Lung (tissue), 11 donors: ENCODE measurements at regions not wholly inside any gene's neighbourhood (a gene's known extent, or its start where the extent isn't known, plus 50 kb on each side); places are given as distances from the start of the nearest gene placed in this dataset.
"Not testable (repeated sequence)": the region's sequence is repeated elsewhere in the genome, so short reads cannot be mapped to it uniquely, and the experiment has no call there.

ENCODE experiments used
- ATAC-seq: fragments of 200-7000 bp; cut with Tn5 transposase; one replicate; pipeline ENCODE4 v1.9.1; 2020; ENCODE audit warnings: moderate number of reproducible peaks; ENCODE audit not compliant: insufficient read depth, low FRiP score
- DNase-seq, 3 donors: peaks; one replicate each; pipeline ENCODE4 v3.0.0-alpha.2; 2013 to 2017
- H3K27ac ChIP-seq, 2 donors: one replicate each; pipeline ENCODE4 v1.5.1; 2013; ENCODE audit warnings: mild to moderate bottlenecking in 2 of 2, moderate library complexity in 2 of 2, control low read depth in 1 of 2, inconsistent platforms in 1 of 2, low read depth in 1 of 2, low read length in 1 of 2
- H3K27me3 ChIP-seq, 3 donors: one replicate each; pipeline ENCODE4 v1.5.1; 2013; ENCODE audit warnings: low read length in 2 of 3; ENCODE audit not compliant: control insufficient read depth in 3 of 3, insufficient read depth in 3 of 3
- H3K36me3 ChIP-seq, 4 donors: one replicate each; pipeline ENCODE4 v1.5.1; 2013; ENCODE audit warnings: low read length in 4 of 4, mild to moderate bottlenecking in 1 of 4, moderate library complexity in 1 of 4; ENCODE audit not compliant: control insufficient read depth in 4 of 4, insufficient read depth in 4 of 4
- H3K4me1 ChIP-seq, 5 donors: one replicate each; pipeline ENCODE4 v1.5.1; 2013; ENCODE audit warnings: low read length in 5 of 5, mild to moderate bottlenecking in 2 of 5, moderate library complexity in 1 of 5; ENCODE audit not compliant: control insufficient read depth in 5 of 5, insufficient read depth in 5 of 5
- H3K4me3 ChIP-seq: one replicate; pipeline ENCODE4 v1.5.1; 2013; ENCODE audit warnings: mild to moderate bottlenecking, control low read depth, moderate library complexity
- H3K9ac ChIP-seq, 2 donors: one replicate each; pipeline ENCODE4 v1.5.1; 2013; ENCODE audit warnings: low read length in 2 of 2, control low read depth in 1 of 2; ENCODE audit not compliant: insufficient read depth in 1 of 2
- H3K9me3 ChIP-seq, 4 donors: one replicate each; pipeline ENCODE4 v1.5.1; 2013; ENCODE audit warnings: low read length in 3 of 4, mild to moderate bottlenecking in 1 of 4, moderate library complexity in 1 of 4; ENCODE audit not compliant: control insufficient read depth in 4 of 4, insufficient read depth in 3 of 4
- CTCF ChIP-seq: IDR thresholded peaks from 2 replicates; pipeline ENCODE4 v1.5.1; 2012; ENCODE audit warnings: mild to moderate bottlenecking; ENCODE audit errors: control extremely low read depth, extremely low read depth
- WGBS, 2 donors: extraction: QIAGEN DNeasy Blood & Tissue Kit; methylation state at CpG; one replicate each; pipeline ENCODE4 v1.1.7; 2013; 5-methylcytosine and 5-hydroxymethylcytosine counted together
- donor health status: control.
- donor health status: control.
- donor health status: Bipolar disorder and iron deficiency.
- donor health status: healthy.
- donor health status: DM: yes; HTN: yes; CAD: no.

DNA sequence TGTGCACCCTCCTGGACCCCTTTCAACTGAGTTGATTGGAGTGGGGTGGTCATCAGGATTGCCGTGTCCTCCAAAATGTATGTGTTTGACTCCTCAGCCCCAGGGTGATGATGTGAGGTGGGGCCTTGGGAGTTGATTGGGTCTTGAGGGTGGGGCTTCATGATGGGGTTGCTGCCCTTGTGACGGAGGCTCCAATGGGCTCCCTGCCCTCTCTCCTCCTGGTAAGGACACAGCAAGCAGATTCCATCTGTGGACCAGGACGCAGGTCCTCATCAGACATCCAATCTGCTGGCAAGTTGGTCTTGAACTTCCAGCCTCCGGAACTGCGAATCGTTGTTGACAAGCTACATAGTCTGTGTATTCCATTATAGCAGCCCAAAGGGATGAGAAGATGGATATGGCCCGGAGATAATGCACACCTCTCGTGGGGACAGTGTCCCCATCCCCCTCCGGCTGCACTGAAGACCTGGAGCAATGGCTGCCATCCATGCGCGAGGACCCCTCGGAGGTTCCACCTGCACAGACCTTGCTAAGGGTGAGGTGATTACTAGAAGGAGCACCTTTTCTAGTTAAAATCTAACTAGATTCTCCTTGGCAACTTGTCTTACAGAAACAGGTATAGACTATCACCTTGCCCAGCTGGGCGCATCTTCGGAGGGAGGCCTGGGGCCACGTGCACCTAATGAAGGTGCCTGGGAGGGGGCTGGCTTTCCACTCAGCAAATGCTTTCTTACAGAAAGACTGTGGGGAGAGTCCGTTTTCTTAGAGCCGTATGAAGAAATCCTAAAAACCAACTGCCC lies 75.7 kb upstream of the IRX4 start:
- Histone ChIP-seq H3K9ac (no peak overlapping the region), H3K4me3 (no peak overlapping the region), H3K9me3 (peaks cover 0 to 2% (median 0%) of the 10 kb centered on the region in 4 donors), H3K27ac (no peak overlapping the region), H3K4me1 (no peaks in the 10 kb centered on the region), H3K27me3 (peaks cover 0 to 8% (median 7%) of the 10 kb centered on the region in 3 donors), H3K36me3 (no peaks in the 10 kb centered on the region)
- DNase-seq: no peak
- no peak for ATAC-seq
- no peak for TF ChIP-seq CTCF
- WGBS, 2 donors: 88 to 89% methylated on average over 17 of the region's 17 CpGs

DNA sequence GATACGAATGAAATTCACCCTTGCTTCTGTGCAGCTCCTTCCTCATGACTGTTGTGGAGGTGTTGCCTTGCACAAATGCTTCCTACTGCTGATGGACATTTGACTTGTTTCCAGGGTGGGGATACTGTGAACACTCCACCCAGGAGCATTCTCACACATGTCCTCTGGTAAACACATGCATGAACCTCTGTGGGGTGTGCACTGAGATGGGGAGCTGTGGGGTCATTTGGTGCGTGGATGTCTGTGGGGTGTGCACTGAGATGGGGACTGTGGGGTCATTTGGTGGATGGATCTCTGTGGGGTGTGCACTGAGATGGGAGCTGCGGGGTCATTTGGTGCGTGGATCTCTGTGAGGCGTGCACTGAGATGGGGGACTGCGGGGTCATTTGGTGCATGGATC lies 72.9 kb upstream of the IRX4 start:
- H3K36me3 ChIP-seq: no peaks in the 10 kb centered on the region

DNA sequence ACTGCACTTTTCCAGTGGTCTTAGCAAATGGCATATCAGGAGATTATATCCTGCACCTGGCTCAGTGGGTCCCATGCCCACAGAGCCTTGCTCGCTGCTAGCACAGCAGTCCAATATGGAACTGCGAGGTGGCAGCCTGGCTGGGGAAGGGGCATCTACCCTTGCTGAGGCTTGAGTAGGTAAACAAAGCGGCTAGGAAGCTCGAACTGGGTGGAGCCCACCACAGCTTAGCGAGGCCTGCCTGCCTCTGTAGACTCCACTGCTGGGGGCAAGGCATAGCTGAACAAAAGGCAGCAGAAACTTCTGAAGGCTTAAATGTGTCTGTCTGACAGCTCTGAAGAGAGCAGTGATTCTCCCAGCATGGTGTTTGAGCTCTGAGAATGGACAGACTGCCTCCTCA lies 71.0 kb upstream of the IRX4 start:
- H3K27me3 ChIP-seq: peaks cover 0 to 24% (median 5%) of the 10 kb centered on the region in 3 donors
- H3K9ac ChIP-seq, DNase-seq, H3K36me3 ChIP-seq, H3K9me3 ChIP-seq, H3K4me3 ChIP-seq, H3K4me1 ChIP-seq, H3K27ac ChIP-seq, ATAC-seq: not testable (repeated sequence)
- WGBS, 2 donors: 77 to 81% methylated on average over 5 of the region's 5 CpGs

More for the DNA sequence above, 72.9 kb upstream of the IRX4 start:
- Histone ChIP-seq H3K9me3 (peaks cover 0 to 6% (median 0%) of the 10 kb centered on the region in 4 donors), H3K27me3 (peaks cover 4 to 27% (median 5%) of the 10 kb centered on the region in 3 donors), H3K27ac (no peak overlapping the region), H3K4me1 (no peaks in the 10 kb centered on the region), H3K4me3 (no peak overlapping the region), H3K9ac (no peak overlapping the region)
- 93 to 96% methylated on average over 6 of the region's 6 CpGs for WGBS, 2 donors
- ATAC-seq: no peak
- TF ChIP-seq CTCF: no peak
- no peak for DNase-seq

DNA sequence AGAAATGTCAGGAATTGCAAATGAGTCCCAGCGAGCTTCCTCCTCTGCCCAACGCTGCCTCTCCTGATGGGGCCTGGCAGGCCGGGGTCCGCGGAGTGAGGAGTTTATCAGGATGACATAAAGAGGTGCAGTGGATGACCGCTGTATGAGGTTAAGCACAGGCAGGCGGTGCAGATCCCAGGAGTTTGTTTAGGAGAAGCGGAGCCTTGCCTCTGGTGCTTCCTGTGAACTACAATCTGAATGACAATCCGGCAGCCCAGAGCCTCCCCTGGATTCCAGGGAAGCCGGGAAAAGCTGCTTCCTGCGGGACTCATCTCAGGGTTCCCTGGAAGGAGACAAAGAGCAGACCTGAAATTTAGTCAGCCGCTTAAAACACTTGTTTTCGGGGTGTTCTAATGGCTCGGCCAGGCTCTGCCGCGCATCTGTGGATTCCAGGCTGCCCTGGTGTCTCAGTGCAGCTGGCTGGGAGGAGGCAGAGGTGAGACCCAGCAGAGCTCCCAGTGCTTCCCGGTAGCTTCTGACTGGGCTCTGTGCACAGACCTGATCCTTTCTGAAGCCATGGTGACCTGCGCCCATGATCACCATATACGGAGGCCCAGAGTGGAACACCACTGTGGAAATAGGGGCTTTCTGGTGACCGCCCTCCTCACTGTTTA lies 69.8 kb upstream of the IRX4 start:
- no peak for TF ChIP-seq CTCF
- peaks cover 0 to 27% (median 5%) of the 10 kb centered on the region in 3 donors for H3K27me3 ChIP-seq
- DNase-seq: no peak
- peaks cover 0 to 6% (median 0%) of the 10 kb centered on the region in 4 donors for H3K9me3 ChIP-seq
- H3K36me3 ChIP-seq: no peaks in the 10 kb centered on the region
- H3K27ac ChIP-seq: no peak overlapping the region
- ATAC-seq: no peak
- WGBS, 2 donors: 21 to 27% methylated on average over 20 of the region's 20 CpGs
- H3K4me3 ChIP-seq: no peak overlapping the region
- no peak overlapping the region for H3K9ac ChIP-seq
- H3K4me1 ChIP-seq: no peaks in the 10 kb centered on the region
